ACC112 (cell line): ENCODE measurements at regions not wholly inside any gene's neighbourhood (a gene's known extent, or its start where the extent isn't known, plus 50 kb on each side); places are given as distances from the start of the nearest gene placed in this dataset.

Experiments
- H2AFZ ChIP-seq: fragments of 200-600 bp; sonication (generic); one replicate; pipeline ENCODE4 v1.6.0; 2017; ENCODE audit warnings: antibody characterized with exemption, low read length; ENCODE audit not compliant: unreplicated experiment
- H3K27ac ChIP-seq: fragments of 200-600 bp; sonication (generic); 2 replicates; pipeline ENCODE4 v1.5.1; 2014; ENCODE audit warnings: low read depth, mild to moderate bottlenecking, antibody characterized with exemption, low read length, moderate library complexity
- H3K27me3 ChIP-seq: fragments of 200-600 bp; sonication (generic); 2 replicates; pipeline ENCODE4 v1.6.1; 2014; ENCODE audit warnings: mild to moderate bottlenecking, antibody characterized with exemption, low read length, moderate library complexity, mixed read lengths; ENCODE audit not compliant: insufficient read depth
- H3K36me3 ChIP-seq: fragments of 200-600 bp; sonication (generic); 2 replicates; pipeline ENCODE4 v1.6.1; 2016; ENCODE audit warnings: mild to moderate bottlenecking, antibody characterized with exemption, low read length, moderate library complexity, mixed read lengths; ENCODE audit not compliant: insufficient read depth
- H3K4me1 ChIP-seq: fragments of 200-600 bp; sonication (generic); one replicate; pipeline ENCODE4 v1.6.1; 2016; ENCODE audit warnings: low read length, mixed read lengths; ENCODE audit not compliant: insufficient read depth, unreplicated experiment, control insufficient read depth
- H3K4me3 ChIP-seq: fragments of 200-600 bp; sonication (generic); 2 replicates; pipeline ENCODE4 v1.5.1; 2014; ENCODE audit warnings: mild to moderate bottlenecking, low read depth, low read length
- H3K79me2 ChIP-seq: fragments of 200-600 bp; sonication (generic); one replicate; pipeline ENCODE4 v1.6.0; 2016; ENCODE audit warnings: low read length; ENCODE audit not compliant: control insufficient read depth, unreplicated experiment, insufficient read depth

DNA sequence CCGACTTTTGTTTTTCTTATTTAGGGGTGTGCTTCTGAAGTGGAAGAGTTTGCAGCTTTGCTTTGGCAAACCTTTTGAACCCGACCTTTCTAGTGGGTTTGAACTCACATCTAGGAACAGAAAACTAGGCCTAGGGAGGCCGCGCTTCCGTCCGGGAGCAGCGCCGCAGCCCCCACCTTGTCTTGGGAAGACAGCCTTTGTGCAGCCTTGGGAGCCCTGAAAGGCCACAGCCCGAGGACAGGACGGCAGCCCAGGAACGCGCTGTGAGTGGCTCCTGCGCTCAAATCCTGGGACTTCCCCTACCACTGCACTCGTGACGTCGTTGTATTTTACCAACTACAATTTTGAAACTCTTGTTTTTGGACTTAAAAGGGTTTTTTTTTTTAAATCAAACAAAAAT, 53.7 kb upstream of the ZNF267 start:
- H3K36me3 ChIP-seq = no peaks in the 10 kb centered on the region
- no peak overlapping the region for H2AFZ ChIP-seq
- H3K27me3 ChIP-seq = 0 out of 2 replicates have a peak, but pooled peaks cover 2% of the 10 kb centered on the region

More for the DNA sequence above, 53.7 kb upstream of the ZNF267 start:
- H3K79me2 ChIP-seq = no peaks in the 10 kb centered on the region
- no peak overlapping the region for H3K4me3 ChIP-seq
- H3K4me1 ChIP-seq = no peaks in the 10 kb centered on the region
- no peak overlapping the region for H3K27ac ChIP-seq
